ENCODE measurements at regions not wholly inside any gene's neighbourhood (a gene's known extent, or its start where the extent isn't known, plus 50 kb on each side); places are given as distances from the start of the nearest gene placed in this dataset.

DNA sequence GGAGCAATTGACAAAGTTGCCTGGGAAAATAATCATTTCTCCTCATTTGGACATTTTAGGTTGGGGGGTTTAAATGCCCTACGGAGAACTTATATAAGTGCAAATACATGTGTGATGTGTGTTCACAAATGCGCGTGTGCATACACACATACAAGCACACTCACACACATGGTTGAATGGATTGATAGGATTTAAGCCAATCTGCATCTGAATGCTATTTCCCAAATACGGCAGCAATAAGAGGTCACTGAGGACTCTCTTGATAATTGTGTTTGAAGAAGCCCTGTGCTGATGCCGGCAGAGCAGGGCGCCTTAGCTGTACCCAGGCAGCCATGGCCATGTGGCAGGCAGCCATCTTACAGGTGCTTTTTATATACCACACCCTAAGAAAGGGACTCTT lies 165.3 kb upstream of the LEF1 start:
- Histone ChIP-seq H3K36me3 (replicated peaks; ENCODE audit: insufficient read depth, low read depth) (no peaks in the 10 kb centered on the region), H4K20me1 (ENCODE audit: insufficient read depth, poor library complexity, severe bottlenecking) (no peaks in the 10 kb centered on the region), H3K4me1 (ENCODE audit: insufficient read depth) (peaks cover 20% of the 10 kb centered on the region), H3K27me3 (no peaks in the 10 kb centered on the region), H3K9me3 (ENCODE audit: low read depth) (no peaks in the 10 kb centered on the region), H3K4me2 (no peak overlapping the region), H3K4me3 (no peak overlapping the region), H3K9me2 (replicated peaks; ENCODE audit: insufficient read depth) (no peaks in the 10 kb centered on the region), H3K27ac (no peak overlapping the region), H2AFZ (no peak overlapping the region), H3K79me2 (no peaks in the 10 kb centered on the region)
- 81% methylated on average over 6 of the region's 6 CpGs for WGBS (ENCODE audit: low lambda C conversion rate, missing lambda C conversion rate)
- DNase-seq (ENCODE audit: low spot score): no peak
- TF ChIP-seq, protein P1, sequence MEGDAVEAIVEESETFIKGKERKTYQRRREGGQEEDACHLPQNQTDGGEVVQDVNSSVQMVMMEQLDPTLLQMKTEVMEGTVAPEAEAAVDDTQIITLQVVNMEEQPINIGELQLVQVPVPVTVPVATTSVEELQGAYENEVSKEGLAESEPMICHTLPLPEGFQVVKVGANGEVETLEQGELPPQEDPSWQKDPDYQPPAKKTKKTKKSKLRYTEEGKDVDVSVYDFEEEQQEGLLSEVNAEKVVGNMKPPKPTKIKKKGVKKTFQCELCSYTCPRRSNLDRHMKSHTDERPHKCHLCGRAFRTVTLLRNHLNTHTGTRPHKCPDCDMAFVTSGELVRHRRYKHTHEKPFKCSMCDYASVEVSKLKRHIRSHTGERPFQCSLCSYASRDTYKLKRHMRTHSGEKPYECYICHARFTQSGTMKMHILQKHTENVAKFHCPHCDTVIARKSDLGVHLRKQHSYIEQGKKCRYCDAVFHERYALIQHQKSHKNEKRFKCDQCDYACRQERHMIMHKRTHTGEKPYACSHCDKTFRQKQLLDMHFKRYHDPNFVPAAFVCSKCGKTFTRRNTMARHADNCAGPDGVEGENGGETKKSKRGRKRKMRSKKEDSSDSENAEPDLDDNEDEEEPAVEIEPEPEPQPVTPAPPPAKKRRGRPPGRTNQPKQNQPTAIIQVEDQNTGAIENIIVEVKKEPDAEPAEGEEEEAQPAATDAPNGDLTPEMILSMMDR (IDR thresholded peaks at IDR 0.05; ENCODE audit: poor library complexity): no peak
- no peak for TF ChIP-seq EZH2 (IDR thresholded peaks at IDR 0.05; ENCODE audit: borderline replicate concordance)
- TF ChIP-seq EZH2phosphoT487 (IDR thresholded peaks at IDR 0.05; ENCODE audit: low read depth, severe bottlenecking, unreplicated experiment): no peak

DNA sequence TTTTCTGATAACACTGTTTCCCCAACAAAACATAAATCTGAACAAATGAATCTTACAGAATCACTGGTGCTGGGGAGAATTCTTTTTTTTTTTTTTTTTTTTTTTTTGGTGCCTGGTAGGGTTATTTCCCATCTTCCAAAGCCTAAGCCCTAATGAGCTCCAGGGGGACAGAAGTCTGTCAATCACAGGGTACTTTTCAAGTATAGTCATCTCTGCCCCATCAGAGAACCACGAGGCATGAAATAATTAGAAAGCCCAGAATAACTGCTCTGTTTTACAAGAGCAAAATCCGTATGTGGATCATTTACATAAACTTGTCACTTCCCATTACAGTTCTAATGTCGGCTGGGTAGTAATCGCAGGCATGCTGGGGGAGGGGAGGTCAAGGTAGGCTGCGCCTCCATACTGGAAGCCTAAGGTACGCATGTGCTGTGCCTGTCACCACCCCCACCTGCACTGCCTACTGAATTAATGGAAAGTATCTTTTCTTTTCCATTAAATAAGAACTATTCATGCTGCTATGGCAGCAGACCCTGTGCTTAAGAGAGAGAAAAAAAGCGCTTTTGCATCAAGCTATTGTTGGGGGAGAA lies 164.7 kb upstream of the LEF1 start:
- Histone ChIP-seq H3K27me3 (no peaks in the 10 kb centered on the region), H3K4me3 (no peak overlapping the region), H3K9me3 (ENCODE audit: low read depth) (no peaks in the 10 kb centered on the region), H3K4me1 (ENCODE audit: insufficient read depth) (peaks cover 19% of the 10 kb centered on the region), H3K79me2 (no peaks in the 10 kb centered on the region), H4K20me1 (ENCODE audit: insufficient read depth, poor library complexity, severe bottlenecking) (no peaks in the 10 kb centered on the region), H3K27ac (no peak overlapping the region), H3K9me2 (replicated peaks; ENCODE audit: insufficient read depth) (no peaks in the 10 kb centered on the region), H2AFZ (no peak overlapping the region), H3K4me2 (no peak overlapping the region), H3K36me3 (replicated peaks; ENCODE audit: insufficient read depth, low read depth) (no peaks in the 10 kb centered on the region)
- TF ChIP-seq EZH2 (IDR thresholded peaks at IDR 0.05; ENCODE audit: borderline replicate concordance) (no peak), EZH2phosphoT487 (IDR thresholded peaks at IDR 0.05; ENCODE audit: low read depth, severe bottlenecking, unreplicated experiment) (no peak)
- TF ChIP-seq, protein P1 (IDR thresholded peaks at IDR 0.05; ENCODE audit: poor library complexity): no peak
- WGBS (ENCODE audit: low lambda C conversion rate, missing lambda C conversion rate): 70% methylated on average over 7 of the region's 7 CpGs
- DNase-seq (ENCODE audit: low spot score): no peak

DNA sequence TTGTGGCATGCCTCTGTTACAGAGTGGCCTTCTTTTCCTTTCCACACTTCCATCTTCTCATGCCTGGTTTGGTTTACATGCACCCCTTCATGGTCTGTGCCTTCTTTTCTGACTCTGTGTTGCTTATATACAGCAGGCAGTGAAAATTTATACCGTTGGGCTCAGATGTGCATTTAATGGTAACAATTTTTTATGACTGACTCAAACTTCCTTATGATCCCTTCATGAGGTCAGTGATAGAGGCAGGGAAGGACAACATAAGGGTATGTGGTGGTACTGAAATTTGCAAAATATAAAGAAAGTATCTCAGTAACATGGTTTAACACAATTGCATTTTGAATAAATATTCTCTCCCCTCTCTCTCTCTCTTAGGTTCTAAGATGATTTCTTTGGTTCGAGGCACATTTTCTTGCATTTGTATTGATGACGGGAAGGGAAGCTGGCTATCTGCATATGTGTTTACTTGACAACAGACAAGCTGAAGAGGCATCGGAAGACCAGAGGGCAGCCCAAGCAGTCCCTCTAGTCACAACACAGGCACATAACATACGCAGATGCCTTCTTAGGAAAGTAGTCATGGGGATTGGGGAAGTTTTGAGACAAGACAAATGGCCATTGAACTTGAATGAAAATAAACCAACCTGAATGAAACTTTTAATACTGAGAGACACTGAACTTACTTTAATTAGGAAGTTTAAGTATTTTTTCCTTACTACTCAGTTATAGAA lies 163.3 kb upstream of the LEF1 start:
- no peak overlapping the region for H3K4me3 ChIP-seq
- H3K79me2 ChIP-seq: no peaks in the 10 kb centered on the region
- H3K9me2 ChIP-seq (replicated peaks; ENCODE audit: insufficient read depth): no peaks in the 10 kb centered on the region
- H3K4me1 ChIP-seq (ENCODE audit: insufficient read depth): peaks cover 10% of the 10 kb centered on the region
- 61% methylated on average over 5 of the region's 5 CpGs for WGBS (ENCODE audit: low lambda C conversion rate, missing lambda C conversion rate)
- no peak overlapping the region for H3K27ac ChIP-seq
- no peaks in the 10 kb centered on the region for H3K9me3 ChIP-seq (ENCODE audit: low read depth)
- no peaks in the 10 kb centered on the region for H3K27me3 ChIP-seq
- no peak overlapping the region for H3K4me2 ChIP-seq
- no peak overlapping the region for H2AFZ ChIP-seq
- H3K36me3 ChIP-seq (replicated peaks; ENCODE audit: insufficient read depth, low read depth): no peaks in the 10 kb centered on the region
- H4K20me1 ChIP-seq (ENCODE audit: insufficient read depth, poor library complexity, severe bottlenecking): no peaks in the 10 kb centered on the region
- TF ChIP-seq, protein P1 (IDR thresholded peaks at IDR 0.05; ENCODE audit: poor library complexity): no peak
- TF ChIP-seq EZH2phosphoT487 (IDR thresholded peaks at IDR 0.05; ENCODE audit: low read depth, severe bottlenecking, unreplicated experiment) (no peak), EZH2 (IDR thresholded peaks at IDR 0.05; ENCODE audit: borderline replicate concordance) (no peak)
- no peak for DNase-seq (ENCODE audit: low spot score)
